ENCODE measurements at regions not wholly inside any gene's neighbourhood (a gene's known extent, or its start where the extent isn't known, plus 50 kb on each side); places are given as distances from the start of the nearest gene placed in this dataset.

GRCh38 chr5:98397081-98397480 lies 376.4 kb upstream of the RGMB start:
- TF ChIP-seq, protein P1, sequence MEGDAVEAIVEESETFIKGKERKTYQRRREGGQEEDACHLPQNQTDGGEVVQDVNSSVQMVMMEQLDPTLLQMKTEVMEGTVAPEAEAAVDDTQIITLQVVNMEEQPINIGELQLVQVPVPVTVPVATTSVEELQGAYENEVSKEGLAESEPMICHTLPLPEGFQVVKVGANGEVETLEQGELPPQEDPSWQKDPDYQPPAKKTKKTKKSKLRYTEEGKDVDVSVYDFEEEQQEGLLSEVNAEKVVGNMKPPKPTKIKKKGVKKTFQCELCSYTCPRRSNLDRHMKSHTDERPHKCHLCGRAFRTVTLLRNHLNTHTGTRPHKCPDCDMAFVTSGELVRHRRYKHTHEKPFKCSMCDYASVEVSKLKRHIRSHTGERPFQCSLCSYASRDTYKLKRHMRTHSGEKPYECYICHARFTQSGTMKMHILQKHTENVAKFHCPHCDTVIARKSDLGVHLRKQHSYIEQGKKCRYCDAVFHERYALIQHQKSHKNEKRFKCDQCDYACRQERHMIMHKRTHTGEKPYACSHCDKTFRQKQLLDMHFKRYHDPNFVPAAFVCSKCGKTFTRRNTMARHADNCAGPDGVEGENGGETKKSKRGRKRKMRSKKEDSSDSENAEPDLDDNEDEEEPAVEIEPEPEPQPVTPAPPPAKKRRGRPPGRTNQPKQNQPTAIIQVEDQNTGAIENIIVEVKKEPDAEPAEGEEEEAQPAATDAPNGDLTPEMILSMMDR (IDR thresholded peaks at IDR 0.05), result no peak
- TF ChIP-seq SIN3A (IDR thresholded peaks at IDR 0.05; ENCODE audit: borderline replicate concordance, insufficient read depth, low read depth, low read length) (no peak), POLR2AphosphoS5 (IDR thresholded peaks at IDR 0.05; ENCODE audit: low read depth, low read length) (no peak)
- TF ChIP-seq, protein P2, sequence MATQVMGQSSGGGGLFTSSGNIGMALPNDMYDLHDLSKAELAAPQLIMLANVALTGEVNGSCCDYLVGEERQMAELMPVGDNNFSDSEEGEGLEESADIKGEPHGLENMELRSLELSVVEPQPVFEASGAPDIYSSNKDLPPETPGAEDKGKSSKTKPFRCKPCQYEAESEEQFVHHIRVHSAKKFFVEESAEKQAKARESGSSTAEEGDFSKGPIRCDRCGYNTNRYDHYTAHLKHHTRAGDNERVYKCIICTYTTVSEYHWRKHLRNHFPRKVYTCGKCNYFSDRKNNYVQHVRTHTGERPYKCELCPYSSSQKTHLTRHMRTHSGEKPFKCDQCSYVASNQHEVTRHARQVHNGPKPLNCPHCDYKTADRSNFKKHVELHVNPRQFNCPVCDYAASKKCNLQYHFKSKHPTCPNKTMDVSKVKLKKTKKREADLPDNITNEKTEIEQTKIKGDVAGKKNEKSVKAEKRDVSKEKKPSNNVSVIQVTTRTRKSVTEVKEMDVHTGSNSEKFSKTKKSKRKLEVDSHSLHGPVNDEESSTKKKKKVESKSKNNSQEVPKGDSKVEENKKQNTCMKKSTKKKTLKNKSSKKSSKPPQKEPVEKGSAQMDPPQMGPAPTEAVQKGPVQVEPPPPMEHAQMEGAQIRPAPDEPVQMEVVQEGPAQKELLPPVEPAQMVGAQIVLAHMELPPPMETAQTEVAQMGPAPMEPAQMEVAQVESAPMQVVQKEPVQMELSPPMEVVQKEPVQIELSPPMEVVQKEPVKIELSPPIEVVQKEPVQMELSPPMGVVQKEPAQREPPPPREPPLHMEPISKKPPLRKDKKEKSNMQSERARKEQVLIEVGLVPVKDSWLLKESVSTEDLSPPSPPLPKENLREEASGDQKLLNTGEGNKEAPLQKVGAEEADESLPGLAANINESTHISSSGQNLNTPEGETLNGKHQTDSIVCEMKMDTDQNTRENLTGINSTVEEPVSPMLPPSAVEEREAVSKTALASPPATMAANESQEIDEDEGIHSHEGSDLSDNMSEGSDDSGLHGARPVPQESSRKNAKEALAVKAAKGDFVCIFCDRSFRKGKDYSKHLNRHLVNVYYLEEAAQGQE (IDR thresholded peaks at IDR 0.05; ENCODE audit: insufficient read depth in 1 of 2, low read depth in 2 of 2, low read length in 1 of 2), result no peak
